NB4 (cell line): ENCODE measurements at regions not wholly inside any gene's neighbourhood (a gene's known extent, or its start where the extent isn't known, plus 50 kb on each side); places are given as distances from the start of the nearest gene placed in this dataset.

Experiments
- DNase-seq: peaks from one replicate; pipeline ENCODE4 v3.0.0; 2010; ENCODE audit warnings: low read depth
- H3K4me3 ChIP-seq: one replicate; pipeline ENCODE4 v1.5.1; 2011; ENCODE audit warnings: mild to moderate bottlenecking, low read depth, low read length, moderate library complexity
- CTCF ChIP-seq: IDR thresholded peaks from one replicate; pipeline ENCODE4 v1.5.1; 2012; ENCODE audit warnings: low read depth, low read length
- MAX ChIP-seq: IDR thresholded peaks from 2 replicates; pipeline ENCODE4 v1.6.1; 2011; ENCODE audit warnings: low read depth, low read length
- MYC ChIP-seq: IDR thresholded peaks from 2 replicates; pipeline ENCODE4 v1.6.1; 2011; ENCODE audit warnings: low read depth, low read length
- POLR2A ChIP-seq: IDR thresholded peaks from 2 replicates; pipeline ENCODE4 v1.6.1; 2011; ENCODE audit warnings: mild to moderate bottlenecking; ENCODE audit not compliant: insufficient read length; ENCODE audit errors: extremely low read depth

- H3K4me3 ChIP-seq, result no peak overlapping the region
- TF ChIP-seq CTCF, result no peak
- no peak for TF ChIP-seq POLR2A
- TF ChIP-seq MAX, result no peak
- no peak for TF ChIP-seq MYC
- DNase-seq, result no peak
Measured at GRCh38 chr11:131129474-131129873, 213.2 kb upstream of the SNX19 start.

- DNase-seq, result no peak
- H3K4me3 ChIP-seq, result no peak overlapping the region
- TF ChIP-seq MYC (no peak), MAX (no peak), CTCF (no peak), POLR2A (no peak)
Measured at GRCh38 chr11:131135611-131136010, 219.3 kb upstream of the SNX19 start.

GRCh38 chr11:131136486-131136885, 220.2 kb upstream of the SNX19 start:
- no peak overlapping the region for H3K4me3 ChIP-seq
- no peak for TF ChIP-seq CTCF
- TF ChIP-seq MAX, result no peak
- no peak for TF ChIP-seq MYC
- no peak for TF ChIP-seq POLR2A
- DNase-seq, result no peak

GRCh38 chr11:131137046-131137445, 220.8 kb upstream of the SNX19 start:
- no peak for TF ChIP-seq MAX
- TF ChIP-seq MYC, result no peak
- TF ChIP-seq POLR2A, result no peak
- no peak for TF ChIP-seq CTCF
- no peak for DNase-seq

GRCh38 chr11:131138731-131139130, 222.5 kb upstream of the SNX19 start:
- H3K4me3 ChIP-seq, result no peak overlapping the region
- no peak for DNase-seq
- TF ChIP-seq POLR2A, result no peak
- TF ChIP-seq MYC, result no peak
- TF ChIP-seq MAX, result no peak
- no peak for TF ChIP-seq CTCF

More at GRCh38 chr11:131137046-131137445, 220.8 kb upstream of the SNX19 start:
- no peak overlapping the region for H3K4me3 ChIP-seq

- no peak for DNase-seq
- no peak for TF ChIP-seq CTCF
- TF ChIP-seq MAX, result no peak
- no peak for TF ChIP-seq MYC
- no peak for TF ChIP-seq POLR2A
- H3K4me3 ChIP-seq, result no peak overlapping the region
Measured at GRCh38 chr11:131145791-131146190, 224.6 kb upstream of the NTM start.
